Neural progenitor cell (in vitro differentiated cells): ENCODE measurements at regions not wholly inside any gene's neighbourhood (a gene's known extent, or its start where the extent isn't known, plus 50 kb on each side); places are given as distances from the start of the nearest gene placed in this dataset.
A peak's percentile ranks its signal among the peaks of the same experiment; 100 is the strongest.

Experiments
- DNase-seq: peaks from one replicate; pipeline ENCODE4 v3.0.0-alpha.2; 2016; ENCODE audit warnings: low spot score
- H2AFZ ChIP-seq: fragments of 200-600 bp; sonication (generic); replicated peaks from 2 replicates; pipeline ENCODE4 v1.6.1; 2016; ENCODE audit warnings: antibody characterized with exemption
- H3F3A ChIP-seq: fragments of 200-600 bp; sonication (generic); 2 replicates; pipeline ENCODE4 v1.6.1; 2016; ENCODE audit warnings: antibody characterized with exemption, low read depth
- H3K27ac ChIP-seq: fragments of 200-600 bp; sonication (generic); 2 replicates; pipeline ENCODE4 v1.5.1; 2016; ENCODE audit warnings: mild to moderate bottlenecking
- H3K27me3 ChIP-seq: fragments of 200-600 bp; sonication (generic); 2 replicates; pipeline ENCODE4 v1.6.1; 2016; ENCODE audit warnings: mild to moderate bottlenecking, moderate library complexity
- H3K36me3 ChIP-seq: fragments of 200-600 bp; sonication (generic); 2 replicates; pipeline ENCODE4 v1.5.1; 2016
- H3K4me1 ChIP-seq: fragments of 200-600 bp; sonication (generic); 2 replicates; pipeline ENCODE4 v1.6.1; 2016; ENCODE audit warnings: mixed run types
- H3K4me2 ChIP-seq: fragments of 200-600 bp; sonication (generic); 2 replicates; pipeline ENCODE4 v1.6.1; 2016
- H3K4me3 ChIP-seq: fragments of 200-600 bp; sonication (generic); 2 replicates; pipeline ENCODE4 v1.5.1; 2016
- H3K79me2 ChIP-seq: fragments of 200-600 bp; sonication (generic); 2 replicates; pipeline ENCODE4 v1.6.1; 2016; ENCODE audit warnings: low read depth
- H3K9ac ChIP-seq: fragments of 200-600 bp; sonication (generic); 2 replicates; pipeline ENCODE4 v1.6.1; 2016
- H3K9me3 ChIP-seq: fragments of 200-600 bp; sonication (generic); 2 replicates; pipeline ENCODE4 v1.5.1; 2016; ENCODE audit warnings: low read depth
- H4K20me1 ChIP-seq: fragments of 200-600 bp; sonication (generic); 2 replicates; pipeline ENCODE4 v1.6.1; 2016; ENCODE audit warnings: low read depth
- H3K27ac Mint-ChIP-seq: 3 replicates; pipeline ENCODE4 v1.8.0; 2021; ENCODE audit warnings: mixed read lengths
- H3K27me3 Mint-ChIP-seq: 2 replicates; pipeline ENCODE4 v1.8.0; 2022; ENCODE audit warnings: low read depth, mild to moderate bottlenecking, inconsistent platforms, moderate library complexity, mixed read lengths; ENCODE audit not compliant: insufficient read depth
- H3K36me3 Mint-ChIP-seq: 3 replicates; pipeline ENCODE4 v1.8.0; 2021; ENCODE audit warnings: mixed read lengths
- H3K4me1 Mint-ChIP-seq: 3 replicates; pipeline ENCODE4 v1.8.0; 2021; ENCODE audit warnings: mixed read lengths
- H3K4me3 Mint-ChIP-seq: 3 replicates; pipeline ENCODE4 v1.8.0; 2021; ENCODE audit warnings: mild to moderate bottlenecking, moderate library complexity, mixed read lengths
- H3K9me3 Mint-ChIP-seq: 3 replicates; pipeline ENCODE4 v1.8.0; 2020; ENCODE audit warnings: mixed read lengths
- CTCF ChIP-seq: fragments of 200-600 bp; sonication (generic); IDR thresholded peaks from 2 replicates; pipeline ENCODE4 v1.5.1; 2017; ENCODE audit warnings: antibody characterized with exemption, mild to moderate bottlenecking
- EZH2 ChIP-seq: fragments of 200-600 bp; sonication (generic); IDR thresholded peaks from 2 replicates; pipeline ENCODE4 v1.6.1; 2017; ENCODE audit warnings: antibody characterized with exemption, mild to moderate bottlenecking, moderate library complexity
- EZH2phosphoT487 ChIP-seq: fragments of 200-600 bp; sonication (generic); IDR thresholded peaks from 2 replicates; pipeline ENCODE4 v1.6.1; 2017; ENCODE audit warnings: antibody characterized with exemption

GRCh38 chr5:7078901-7079300, 317.0 kb upstream of the ADCY2 start:
- no peak overlapping the region for H3K27ac ChIP-seq
- Mint-ChIP-seq H3K4me3 (no peak overlapping the region), H3K27ac (no peak overlapping the region), H3K4me1 (peaks cover 37% of the 10 kb centered on the region), H3K27me3 (no peaks in the 10 kb centered on the region), H3K9me3 (no peaks in the 10 kb centered on the region), H3K36me3 (no peaks in the 10 kb centered on the region)
- DNase-seq: peak; percentile 66
- H4K20me1 ChIP-seq: no peaks in the 10 kb centered on the region
- no peaks in the 10 kb centered on the region for H3K9me3 ChIP-seq
- H3K4me1 ChIP-seq: peaks cover 7% of the 10 kb centered on the region
- TF ChIP-seq EZH2phosphoT487 (no peak), CTCF (peak; percentile 62), EZH2 (no peak)
- no peak overlapping the region for H3K9ac ChIP-seq
- no peaks in the 10 kb centered on the region for H3F3A ChIP-seq
- no peak overlapping the region for H3K4me3 ChIP-seq
- H3K4me2 ChIP-seq: no peak overlapping the region
- H2AFZ ChIP-seq: no peak overlapping the region
- H3K27me3 ChIP-seq: no peaks in the 10 kb centered on the region
- no peaks in the 10 kb centered on the region for H3K79me2 ChIP-seq
- H3K36me3 ChIP-seq: no peaks in the 10 kb centered on the region

GRCh38 chr5:7080501-7080900, 315.4 kb upstream of the ADCY2 start:
- Mint-ChIP-seq H3K27ac (peak overlapping the region; percentile 51), H3K4me1 (peaks cover 37% of the 10 kb centered on the region), H3K27me3 (no peaks in the 10 kb centered on the region), H3K4me3 (no peak overlapping the region), H3K36me3 (no peaks in the 10 kb centered on the region), H3K9me3 (peaks cover 4% of the 10 kb centered on the region)
- Histone ChIP-seq H3K4me1 (peaks cover 7% of the 10 kb centered on the region), H3K27ac (no peak overlapping the region), H3K36me3 (no peaks in the 10 kb centered on the region), H2AFZ (no peak overlapping the region), H3K4me3 (no peak overlapping the region), H3K9me3 (no peaks in the 10 kb centered on the region), H3K4me2 (no peak overlapping the region), H3F3A (no peaks in the 10 kb centered on the region), H3K9ac (no peak overlapping the region), H4K20me1 (no peaks in the 10 kb centered on the region), H3K27me3 (no peaks in the 10 kb centered on the region), H3K79me2 (no peaks in the 10 kb centered on the region)
- no peak for TF ChIP-seq EZH2phosphoT487
- TF ChIP-seq CTCF: no peak
- no peak for TF ChIP-seq EZH2
- DNase-seq: no peak

DNA sequence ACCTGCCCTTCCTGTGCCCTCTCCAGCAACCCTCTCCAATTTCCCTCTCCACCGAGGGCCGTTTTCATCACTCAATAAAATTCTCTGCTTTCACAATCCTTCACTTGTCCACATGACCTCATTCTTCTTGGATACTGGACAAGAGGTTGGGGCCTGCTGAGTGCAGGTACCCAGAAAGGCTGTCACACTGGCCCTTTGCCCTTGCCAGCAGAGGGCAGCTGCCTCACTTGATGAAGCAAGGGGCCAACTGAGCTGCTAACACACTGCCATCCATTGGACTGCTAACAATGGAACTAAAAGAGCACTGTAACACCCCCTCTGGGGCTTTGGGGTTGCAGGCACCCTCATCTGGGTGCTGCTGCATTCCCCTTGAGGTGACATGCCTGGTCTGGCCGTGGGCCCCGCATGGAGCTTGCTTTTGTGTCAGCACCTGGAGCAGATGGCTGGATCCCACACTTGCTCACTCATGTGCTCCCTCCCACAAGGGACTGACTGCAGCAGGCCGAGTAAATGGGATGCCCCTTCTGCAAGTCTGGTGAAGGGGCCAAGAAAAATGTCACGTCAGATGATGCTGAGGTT, 308.1 kb upstream of the ADCY2 start:
- Histone ChIP-seq H3K9me3 (no peaks in the 10 kb centered on the region), H3F3A (no peaks in the 10 kb centered on the region), H2AFZ (no peak overlapping the region), H3K4me2 (no peak overlapping the region), H3K27ac (no peak overlapping the region), H3K4me1 (no peaks in the 10 kb centered on the region), H3K79me2 (no peaks in the 10 kb centered on the region), H3K27me3 (no peaks in the 10 kb centered on the region), H3K36me3 (no peaks in the 10 kb centered on the region), H3K9ac (no peak overlapping the region), H3K4me3 (no peak overlapping the region), H4K20me1 (no peaks in the 10 kb centered on the region)
- DNase-seq: no peak
- peaks cover 4% of the 10 kb centered on the region for H3K9me3 Mint-ChIP-seq
- TF ChIP-seq EZH2 (no peak), EZH2phosphoT487 (no peak), CTCF (peak; percentile 38)
- H3K4me1 Mint-ChIP-seq: no peaks in the 10 kb centered on the region
- no peaks in the 10 kb centered on the region for H3K36me3 Mint-ChIP-seq
- H3K4me3 Mint-ChIP-seq: no peak overlapping the region
- H3K27me3 Mint-ChIP-seq: no peaks in the 10 kb centered on the region
- H3K27ac Mint-ChIP-seq: no peak overlapping the region
